Fibroblast of skin of back (primary cell): ENCODE measurements at regions not wholly inside any gene's neighbourhood (a gene's known extent, or its start where the extent isn't known, plus 50 kb on each side); places are given as distances from the start of the nearest gene placed in this dataset.
A peak's percentile ranks its signal among the peaks of the same experiment; 100 is the strongest.

ENCODE experiments used
- DNase-seq: peaks from one replicate; pipeline ENCODE4 v3.0.0-alpha.2; 2013

- peak; percentile 62 for DNase-seq
These were observed 352.7 kb upstream of the GRAMD2B start for GRCh38 chr5:126070481-126070880.

- no peak for DNase-seq
These were observed 348.7 kb upstream of the GRAMD2B start for GRCh38 chr5:126074538-126074937.

GRCh38 chr5:126079266-126079665 lies 343.9 kb upstream of the GRAMD2B start:
- DNase-seq = no peak

- DNase-seq = no peak
These were observed 342.0 kb upstream of the GRAMD2B start for GRCh38 chr5:126081209-126081608.

GRCh38 chr5:126093041-126093440 lies 330.2 kb upstream of the GRAMD2B start:
- no peak for DNase-seq

GRCh38 chr5:126093718-126094117 lies 329.5 kb upstream of the GRAMD2B start:
- DNase-seq = no peak

- DNase-seq = no peak
These were observed 328.2 kb upstream of the GRAMD2B start for GRCh38 chr5:126094991-126095390.

- DNase-seq = no peak
These were observed 326.7 kb upstream of the GRAMD2B start for GRCh38 chr5:126096442-126097006.

GRCh38 chr5:126097876-126098275 lies 325.3 kb upstream of the GRAMD2B start:
- peak; percentile 43 for DNase-seq

GRCh38 chr5:126098330-126099017 lies 324.7 kb upstream of the GRAMD2B start:
- peak; percentile 95 for DNase-seq

GRCh38 chr5:126099077-126099476 lies 324.1 kb upstream of the GRAMD2B start:
- DNase-seq = no peak

GRCh38 chr5:126100767-126101166 lies 322.4 kb upstream of the GRAMD2B start:
- no peak for DNase-seq

GRCh38 chr5:126101901-126102300 lies 321.3 kb upstream of the GRAMD2B start:
- DNase-seq = no peak

GRCh38 chr5:126103050-126103449 lies 320.2 kb upstream of the GRAMD2B start:
- DNase-seq = no peak

GRCh38 chr5:126103868-126104267 lies 319.3 kb upstream of the GRAMD2B start:
- no peak for DNase-seq

GRCh38 chr5:126104341-126104740 lies 318.9 kb upstream of the GRAMD2B start:
- DNase-seq = no peak

GRCh38 chr5:126104951-126105350 lies 318.3 kb upstream of the GRAMD2B start:
- no peak for DNase-seq

GRCh38 chr5:126106029-126106428 lies 317.2 kb upstream of the GRAMD2B start:
- DNase-seq = no peak

GRCh38 chr5:126107381-126107780 lies 315.8 kb upstream of the GRAMD2B start:
- DNase-seq = peak; percentile 29

- no peak for DNase-seq
These were observed 314.7 kb upstream of the GRAMD2B start for GRCh38 chr5:126108470-126108869.

- DNase-seq = no peak
These were observed 308.1 kb upstream of the GRAMD2B start for GRCh38 chr5:126115059-126115629.

GRCh38 chr5:126117044-126117443 lies 306.2 kb upstream of the GRAMD2B start:
- DNase-seq = no peak

- no peak for DNase-seq
These were observed 303.2 kb upstream of the GRAMD2B start for GRCh38 chr5:126119887-126120442.

GRCh38 chr5:126120939-126121338 lies 302.3 kb upstream of the GRAMD2B start:
- DNase-seq = no peak
